ENCODE measurements at regions not wholly inside any gene's neighbourhood (a gene's known extent, or its start where the extent isn't known, plus 50 kb on each side); places are given as distances from the start of the nearest gene placed in this dataset.
"Not testable (repeated sequence)": the region's sequence is repeated elsewhere in the genome, so short reads cannot be mapped to it uniquely, and the experiment has no call there.

DNA sequence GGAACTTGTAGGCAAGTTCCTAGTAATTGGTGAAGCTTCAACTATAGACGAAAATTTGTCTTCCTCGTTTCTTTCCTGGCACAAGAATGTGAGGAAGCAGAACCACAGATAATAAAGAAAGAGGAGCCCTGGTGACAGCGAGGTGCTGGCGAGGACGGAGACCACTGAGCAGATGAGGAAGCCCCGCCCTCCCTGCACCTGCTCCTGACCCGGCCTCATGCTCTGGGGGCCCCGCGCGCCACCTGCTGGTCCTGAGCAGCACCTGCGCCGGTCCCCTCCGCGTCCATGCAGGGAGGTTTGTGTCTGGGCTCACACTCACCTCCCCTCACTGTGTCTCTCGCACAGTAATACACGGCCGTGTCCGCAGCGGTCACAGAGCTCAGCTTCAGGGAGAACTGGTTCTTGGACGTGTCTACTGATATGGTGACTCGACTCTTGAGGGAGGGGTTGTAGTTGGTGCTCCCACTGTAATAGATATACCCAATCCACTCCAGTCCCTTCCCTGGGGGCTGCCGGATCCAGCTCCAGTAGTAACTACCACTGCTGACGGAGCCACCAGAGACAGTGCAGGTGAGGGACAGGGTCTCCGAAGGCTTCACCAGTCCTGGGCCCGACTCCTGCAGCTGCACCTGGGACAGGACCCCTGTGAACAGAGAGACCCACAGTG, 1112.5 kb downstream of the TMEM121 start:
- TF ChIP-seq CTCF, POLR2AphosphoS5, EP300, POLR2A (IDR thresholded peaks at IDR 0.05): not testable (repeated sequence)
